Glutamatergic neuron (in vitro differentiated cells): ENCODE measurements at regions not wholly inside any gene's neighbourhood (a gene's known extent, or its start where the extent isn't known, plus 50 kb on each side); places are given as distances from the start of the nearest gene placed in this dataset.

Experiments used
- DNase-seq: peaks from one replicate; pipeline ENCODE4 v3.0.0; 2022
- H3K27ac Mint-ChIP-seq: one replicate; pipeline ENCODE4 v1.8.0; 2020; ENCODE audit warnings: mild to moderate bottlenecking, mixed read lengths, inconsistent platforms; ENCODE audit not compliant: unreplicated experiment
- H3K27me3 Mint-ChIP-seq: one replicate; pipeline ENCODE4 v1.8.0; 2020; ENCODE audit warnings: mild to moderate bottlenecking, moderate library complexity, mixed read lengths, inconsistent platforms; ENCODE audit not compliant: unreplicated experiment
- H3K36me3 Mint-ChIP-seq: one replicate; pipeline ENCODE4 v1.8.0; 2020; ENCODE audit warnings: mild to moderate bottlenecking, mixed read lengths, inconsistent platforms; ENCODE audit not compliant: unreplicated experiment
- H3K4me1 Mint-ChIP-seq: one replicate; pipeline ENCODE4 v1.8.0; 2020; ENCODE audit warnings: mild to moderate bottlenecking, low read depth, mixed read lengths, inconsistent platforms; ENCODE audit not compliant: unreplicated experiment
- H3K4me3 Mint-ChIP-seq: one replicate; pipeline ENCODE4 v1.8.0; 2020; ENCODE audit warnings: mild to moderate bottlenecking, mixed read lengths, inconsistent platforms; ENCODE audit not compliant: unreplicated experiment
- H3K9me3 Mint-ChIP-seq: one replicate; pipeline ENCODE4 v1.8.0; 2020; ENCODE audit warnings: mild to moderate bottlenecking, moderate library complexity, mixed read lengths, inconsistent platforms; ENCODE audit not compliant: unreplicated experiment
- CTCF ChIP-seq: fragments of 200-600 bp; sonication (generic); IDR thresholded peaks from one replicate; pipeline ENCODE4 v1.5.0; 2021; ENCODE audit not compliant: partially characterized antibody, unreplicated experiment

- DNase-seq = no peak
- no peak for TF ChIP-seq CTCF
- no peaks in the 10 kb centered on the region for H3K9me3 Mint-ChIP-seq
Measured at GRCh38 chr11:130692220-130692619, 224.1 kb downstream of the SNX19 start.

GRCh38 chr11:130693543-130693942, 222.7 kb downstream of the SNX19 start:
- Mint-ChIP-seq H3K4me3 (no peak overlapping the region), H3K27ac (no peak overlapping the region), H3K36me3 (no peaks in the 10 kb centered on the region), H3K27me3 (no peaks in the 10 kb centered on the region), H3K4me1 (peaks cover 1% of the 10 kb centered on the region), H3K9me3 (no peaks in the 10 kb centered on the region)
- no peak for DNase-seq
- TF ChIP-seq CTCF = no peak

More at GRCh38 chr11:130692220-130692619, 224.1 kb downstream of the SNX19 start:
- Mint-ChIP-seq H3K4me1 (no peaks in the 10 kb centered on the region), H3K4me3 (no peak overlapping the region), H3K27me3 (no peaks in the 10 kb centered on the region), H3K27ac (no peak overlapping the region), H3K36me3 (no peaks in the 10 kb centered on the region)

- no peaks in the 10 kb centered on the region for H3K27me3 Mint-ChIP-seq
- peaks cover 5% of the 10 kb centered on the region for H3K4me1 Mint-ChIP-seq
- DNase-seq = no peak
- H3K36me3 Mint-ChIP-seq = no peaks in the 10 kb centered on the region
- TF ChIP-seq CTCF = no peak
- H3K9me3 Mint-ChIP-seq = no peaks in the 10 kb centered on the region
- no peak overlapping the region for H3K27ac Mint-ChIP-seq
- no peak overlapping the region for H3K4me3 Mint-ChIP-seq
Measured at GRCh38 chr11:130694488-130695045, 221.7 kb downstream of the SNX19 start.

- Mint-ChIP-seq H3K36me3 (peaks cover 5% of the 10 kb centered on the region), H3K27me3 (no peaks in the 10 kb centered on the region), H3K4me3 (no peak overlapping the region), H3K4me1 (peaks cover 5% of the 10 kb centered on the region), H3K27ac (no peak overlapping the region), H3K9me3 (no peaks in the 10 kb centered on the region)
- TF ChIP-seq CTCF = no peak
- DNase-seq = no peak
Measured at GRCh38 chr11:130698174-130698573, 218.1 kb downstream of the SNX19 start.

- Mint-ChIP-seq H3K4me3 (no peak overlapping the region), H3K27ac (no peak overlapping the region), H3K36me3 (peaks cover 5% of the 10 kb centered on the region), H3K27me3 (no peaks in the 10 kb centered on the region), H3K9me3 (no peaks in the 10 kb centered on the region), H3K4me1 (peaks cover 5% of the 10 kb centered on the region)
- no peak for TF ChIP-seq CTCF
- DNase-seq = no peak
Measured at GRCh38 chr11:130699561-130699960, 216.7 kb downstream of the SNX19 start.
